Fibroblast of lung (primary cell): ENCODE measurements at regions not wholly inside any gene's neighbourhood (a gene's known extent, or its start where the extent isn't known, plus 50 kb on each side); places are given as distances from the start of the nearest gene placed in this dataset.

Experiments
- DNase-seq, 2 donors: peaks; one replicate each; pipeline versions ENCODE4 v3.0.0 to v3.0.0-alpha.2; 2010; ENCODE audit warnings: low read depth in 2 of 2
- H2AFZ ChIP-seq: 2 replicates; pipeline ENCODE4 v1.5.1; 2012; ENCODE audit warnings: low read length, control low read depth, inconsistent platforms
- H3K27ac ChIP-seq: 2 replicates; pipeline ENCODE4 v1.5.1; 2011; ENCODE audit warnings: low read length, control low read depth; ENCODE audit not compliant: insufficient read depth
- H3K27me3 ChIP-seq: 2 replicates; pipeline ENCODE4 v1.5.1; 2011; ENCODE audit warnings: mild to moderate bottlenecking, low read length; ENCODE audit not compliant: control insufficient read depth, insufficient read depth
- H3K36me3 ChIP-seq: 2 replicates; pipeline ENCODE4 v1.5.1; 2011; ENCODE audit warnings: low read length; ENCODE audit not compliant: control insufficient read depth, insufficient read depth
- H3K4me1 ChIP-seq: 2 replicates; pipeline ENCODE4 v1.5.1; 2011; ENCODE audit warnings: low read length; ENCODE audit not compliant: control insufficient read depth, insufficient read depth; ENCODE audit errors: extremely low read depth
- H3K4me2 ChIP-seq: 2 replicates; pipeline ENCODE4 v1.5.1; 2011; ENCODE audit warnings: low read length, control low read depth; ENCODE audit not compliant: insufficient read depth; ENCODE audit errors: extremely low read depth
- H3K4me3 ChIP-seq, 4 experiments: fragments of 200-600 bp in 1 of 4; sonication (generic) in 1 of 4; replicated peaks in 1 of 4; 2 replicates each; pipeline ENCODE4 v1.5.1; 2011 to 2016; ENCODE audit warnings: low read length in 4 of 4, low read depth in 3 of 4, mild to moderate bottlenecking in 3 of 4, control low read depth in 2 of 4, inconsistent platforms in 1 of 4, mixed read lengths in 1 of 4; ENCODE audit not compliant: insufficient read depth in 1 of 4; ENCODE audit errors: control extremely low read depth in 1 of 4
- H3K79me2 ChIP-seq: 2 replicates; pipeline ENCODE4 v1.5.1; 2012; ENCODE audit warnings: mild to moderate bottlenecking, low read length, inconsistent platforms; ENCODE audit not compliant: control insufficient read depth, insufficient read depth
- H3K9ac ChIP-seq: 2 replicates; pipeline ENCODE4 v1.5.1; 2011; ENCODE audit warnings: mild to moderate bottlenecking, low read length, control low read depth; ENCODE audit not compliant: insufficient read depth
- H3K9me3 ChIP-seq: 2 replicates; pipeline ENCODE4 v1.5.1; 2012; ENCODE audit warnings: low read depth, low read length; ENCODE audit not compliant: control insufficient read depth, insufficient read depth
- H4K20me1 ChIP-seq: 2 replicates; pipeline ENCODE4 v1.5.1; 2011; ENCODE audit warnings: low read length; ENCODE audit not compliant: control insufficient read depth, insufficient read depth; ENCODE audit errors: extremely low read depth
- EZH2 ChIP-seq: IDR thresholded peaks from 2 replicates; pipeline ENCODE4 v1.5.1; 2012; ENCODE audit warnings: low read length, control low read depth, mild to moderate bottlenecking; ENCODE audit errors: missing control alignments
- TF ChIP-seq, protein P1 (sequence below), 2 donors: IDR thresholded peaks in 1 of 2; conservative IDR thresholded peaks in 1 of 2; 1 replicate in 1 of 2; 2 replicates in 1 of 2; pipeline ENCODE4 v1.5.1; 2011 to 2012; ENCODE audit warnings: low read length in 2 of 2, control low read depth in 1 of 2, inconsistent platforms in 1 of 2, low read depth in 1 of 2, mild to moderate bottlenecking in 1 of 2

DNA sequence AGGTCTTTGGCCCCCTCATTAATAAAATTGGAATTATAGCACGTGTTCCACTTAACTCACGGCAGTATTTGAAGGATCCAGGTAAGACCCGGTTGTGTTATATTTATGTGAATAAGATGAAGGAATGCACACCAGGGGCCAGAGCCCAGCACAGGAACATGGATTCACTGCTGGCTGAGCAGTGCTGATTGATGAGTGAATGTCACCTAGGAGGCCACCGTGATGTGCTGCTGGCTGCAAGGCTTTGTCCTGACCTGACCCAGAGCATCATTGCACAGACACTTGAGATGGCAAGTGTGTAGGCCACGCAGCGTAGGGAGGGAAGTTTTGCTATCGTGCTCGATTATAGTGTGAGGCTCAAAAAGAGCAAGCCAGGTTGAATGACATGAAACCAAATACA, 350.7 kb upstream of the MGMT start:
- Histone ChIP-seq H3K9me3 (no peaks in the 10 kb centered on the region), H3K79me2 (no peaks in the 10 kb centered on the region)
- no peak for TF ChIP-seq EZH2
- TF ChIP-seq, protein P1, sequence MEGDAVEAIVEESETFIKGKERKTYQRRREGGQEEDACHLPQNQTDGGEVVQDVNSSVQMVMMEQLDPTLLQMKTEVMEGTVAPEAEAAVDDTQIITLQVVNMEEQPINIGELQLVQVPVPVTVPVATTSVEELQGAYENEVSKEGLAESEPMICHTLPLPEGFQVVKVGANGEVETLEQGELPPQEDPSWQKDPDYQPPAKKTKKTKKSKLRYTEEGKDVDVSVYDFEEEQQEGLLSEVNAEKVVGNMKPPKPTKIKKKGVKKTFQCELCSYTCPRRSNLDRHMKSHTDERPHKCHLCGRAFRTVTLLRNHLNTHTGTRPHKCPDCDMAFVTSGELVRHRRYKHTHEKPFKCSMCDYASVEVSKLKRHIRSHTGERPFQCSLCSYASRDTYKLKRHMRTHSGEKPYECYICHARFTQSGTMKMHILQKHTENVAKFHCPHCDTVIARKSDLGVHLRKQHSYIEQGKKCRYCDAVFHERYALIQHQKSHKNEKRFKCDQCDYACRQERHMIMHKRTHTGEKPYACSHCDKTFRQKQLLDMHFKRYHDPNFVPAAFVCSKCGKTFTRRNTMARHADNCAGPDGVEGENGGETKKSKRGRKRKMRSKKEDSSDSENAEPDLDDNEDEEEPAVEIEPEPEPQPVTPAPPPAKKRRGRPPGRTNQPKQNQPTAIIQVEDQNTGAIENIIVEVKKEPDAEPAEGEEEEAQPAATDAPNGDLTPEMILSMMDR (conservative IDR thresholded peaks at IDR 0.05 in 1 of 2, IDR thresholded peaks at IDR 0.05 in 1 of 2; ENCODE audit: low read depth in 1 of 2, low read length in 2 of 2) = no peak

DNA sequence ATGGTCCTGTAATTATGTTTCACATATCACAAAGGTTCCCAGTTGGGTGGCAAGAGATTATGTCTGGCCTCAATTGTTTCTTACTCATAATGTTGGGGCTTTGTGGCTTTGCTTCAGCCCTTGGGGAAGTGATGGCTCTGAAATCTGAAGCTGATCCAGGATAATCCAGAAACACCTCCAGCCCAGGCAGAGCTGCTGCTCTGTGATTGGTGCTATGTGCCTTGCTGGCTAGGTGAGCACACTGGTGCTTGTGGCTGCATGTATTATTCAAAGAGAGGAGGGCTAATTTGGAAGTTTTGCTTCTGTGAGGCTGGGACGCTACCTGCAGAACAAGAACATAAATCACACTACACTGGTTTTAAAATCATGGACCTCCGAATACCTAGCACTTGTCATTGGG, 346.6 kb upstream of the MGMT start:
- Histone ChIP-seq H3K4me3 (no peak overlapping the region), H3K9ac (no peak overlapping the region), H3K36me3 (no peaks in the 10 kb centered on the region), H4K20me1 (no peaks in the 10 kb centered on the region), H3K4me2 (no peak overlapping the region), H3K79me2 (no peaks in the 10 kb centered on the region), H3K4me1 (no peaks in the 10 kb centered on the region), H2AFZ (no peak overlapping the region), H3K9me3 (no peaks in the 10 kb centered on the region), H3K27ac (no peak overlapping the region), H3K27me3 (no peaks in the 10 kb centered on the region)
- no peak for TF ChIP-seq EZH2
- TF ChIP-seq, protein P1 (conservative IDR thresholded peaks at IDR 0.05 in 1 of 2, IDR thresholded peaks at IDR 0.05 in 1 of 2; ENCODE audit: low read depth in 1 of 2, low read length in 2 of 2) = no peak
- DNase-seq = no peak

More for the DNA sequence above, 350.7 kb upstream of the MGMT start:
- Histone ChIP-seq H3K27ac (no peak overlapping the region), H3K4me1 (no peaks in the 10 kb centered on the region), H3K27me3 (no peaks in the 10 kb centered on the region), H4K20me1 (no peaks in the 10 kb centered on the region), H3K4me3 (no peak overlapping the region), H2AFZ (no peak overlapping the region), H3K36me3 (no peaks in the 10 kb centered on the region), H3K9ac (no peak overlapping the region), H3K4me2 (no peak overlapping the region)
- DNase-seq = no peak

DNA sequence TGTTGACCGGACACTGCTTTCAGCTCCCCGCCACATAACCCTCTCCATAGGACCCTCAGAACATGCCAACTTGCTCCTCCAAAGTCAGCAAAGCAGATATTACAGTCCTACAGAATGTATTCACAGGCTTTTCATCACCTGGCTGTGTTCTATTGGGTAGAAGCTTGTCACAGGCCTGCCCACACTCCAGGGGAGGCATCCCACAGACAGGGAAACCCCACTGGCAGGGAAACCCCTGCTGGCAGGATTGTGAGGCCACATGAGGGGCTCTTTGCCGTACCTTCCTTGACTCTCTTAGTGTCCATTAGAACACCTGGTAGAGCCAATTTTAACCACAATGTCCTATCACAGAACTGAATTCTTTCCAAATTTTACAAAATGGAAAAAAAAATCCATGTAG, 344.2 kb upstream of the MGMT start:
- Histone ChIP-seq H3K27ac (no peak overlapping the region), H4K20me1 (no peaks in the 10 kb centered on the region), H3K36me3 (no peaks in the 10 kb centered on the region), H3K27me3 (no peaks in the 10 kb centered on the region), H2AFZ (no peak overlapping the region), H3K4me1 (no peaks in the 10 kb centered on the region), H3K4me2 (no peak overlapping the region), H3K9ac (no peak overlapping the region), H3K79me2 (no peaks in the 10 kb centered on the region), H3K4me3 (no peak overlapping the region), H3K9me3 (no peaks in the 10 kb centered on the region)
- no peak for DNase-seq
- TF ChIP-seq, protein P1 (conservative IDR thresholded peaks at IDR 0.05 in 1 of 2, IDR thresholded peaks at IDR 0.05 in 1 of 2; ENCODE audit: low read depth in 1 of 2, low read length in 2 of 2) = no peak
- no peak for TF ChIP-seq EZH2
